GM12891 (cell line): ENCODE measurements at regions not wholly inside any gene's neighbourhood (a gene's known extent, or its start where the extent isn't known, plus 50 kb on each side); places are given as distances from the start of the nearest gene placed in this dataset.
A peak's percentile ranks its signal among the peaks of the same experiment; 100 is the strongest.

ENCODE experiments used
- DNase-seq: peaks from one replicate; pipeline ENCODE4 v3.0.0; 2011; ENCODE audit warnings: low spot score; ENCODE audit not compliant: insufficient read length
- FAIRE-seq: peaks from 2 replicates; lab custom pipeline; 2011; peaks lifted over from hg19 to GRCh38; lab: Jason Lieb, UNC
- PAX5 ChIP-seq: IDR thresholded peaks from 2 replicates; pipeline ENCODE4 v1.6.1; 2011; ENCODE audit warnings: low read length, moderate library complexity, mild to moderate bottlenecking; ENCODE audit not compliant: insufficient read depth, severe bottlenecking
- POLR2A ChIP-seq: IDR thresholded peaks from 2 replicates; pipeline ENCODE4 v1.6.1; 2011; ENCODE audit warnings: low read depth, low read length, control low read depth
- POLR2AphosphoS5 ChIP-seq: IDR thresholded peaks from 2 replicates; pipeline ENCODE4 v1.6.1; 2011; ENCODE audit warnings: low read depth, low read length, control low read depth
- POU2F2 ChIP-seq: IDR thresholded peaks from 2 replicates; pipeline ENCODE4 v1.6.1; 2011; ENCODE audit warnings: low read depth, mild to moderate bottlenecking, control low read depth, low read length, moderate library complexity
- SPI1 ChIP-seq: IDR thresholded peaks from 2 replicates; pipeline ENCODE4 v1.6.1; 2011; ENCODE audit warnings: low read depth, low read length, control low read depth
- TAF1 ChIP-seq: IDR thresholded peaks from 2 replicates; pipeline ENCODE4 v1.6.1; 2011; ENCODE audit warnings: low read depth, low read length, control low read depth

DNA sequence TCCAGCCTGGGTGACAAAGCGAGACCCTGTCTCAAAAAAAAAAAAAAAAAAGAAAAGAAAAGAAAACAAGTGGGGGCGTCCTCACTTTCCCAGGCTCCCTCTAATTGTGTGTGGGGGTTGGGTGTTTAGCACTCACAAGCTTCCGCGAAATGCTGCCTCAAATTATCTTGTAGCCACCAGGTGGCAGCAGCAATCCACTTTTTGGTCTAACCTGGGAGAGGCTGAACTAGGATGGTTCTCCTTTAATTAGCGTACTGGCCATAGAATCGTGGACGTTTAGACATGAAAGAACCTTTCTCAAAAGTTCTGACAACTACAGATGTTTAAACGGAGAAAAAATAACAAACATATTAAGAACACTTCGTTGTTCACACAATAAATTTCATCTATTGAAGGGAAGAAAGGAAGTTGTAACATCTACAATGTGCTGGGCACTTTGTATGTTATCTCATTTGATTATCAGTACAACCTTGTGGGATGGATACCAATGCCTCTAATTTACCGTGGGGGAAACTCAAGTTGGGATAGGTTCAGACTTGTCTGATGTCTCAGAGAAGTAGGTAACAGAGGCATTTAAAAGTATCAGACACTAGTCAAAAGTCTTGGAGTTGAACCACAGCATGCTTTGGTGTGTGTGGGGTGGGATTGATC is 122.7 kb upstream of the NABP1 start:
- DNase-seq (peak; percentile 35), FAIRE-seq (peak; percentile 90)
- TF ChIP-seq POU2F2 (no peak), POLR2AphosphoS5 (no peak), TAF1 (no peak)

- no peak for TF ChIP-seq POLR2A
- no peak for TF ChIP-seq POU2F2
- TF ChIP-seq PAX5 = no peak
- TF ChIP-seq POLR2AphosphoS5 = no peak
- DNase-seq = no peak
- peak; percentile 41 for FAIRE-seq
Observed at GRCh38 chr2:191556463-191556862, 121.5 kb upstream of the NABP1 start.

GRCh38 chr2:191557841-191558240 is 120.1 kb upstream of the NABP1 start:
- peak; percentile 43 for FAIRE-seq

DNA sequence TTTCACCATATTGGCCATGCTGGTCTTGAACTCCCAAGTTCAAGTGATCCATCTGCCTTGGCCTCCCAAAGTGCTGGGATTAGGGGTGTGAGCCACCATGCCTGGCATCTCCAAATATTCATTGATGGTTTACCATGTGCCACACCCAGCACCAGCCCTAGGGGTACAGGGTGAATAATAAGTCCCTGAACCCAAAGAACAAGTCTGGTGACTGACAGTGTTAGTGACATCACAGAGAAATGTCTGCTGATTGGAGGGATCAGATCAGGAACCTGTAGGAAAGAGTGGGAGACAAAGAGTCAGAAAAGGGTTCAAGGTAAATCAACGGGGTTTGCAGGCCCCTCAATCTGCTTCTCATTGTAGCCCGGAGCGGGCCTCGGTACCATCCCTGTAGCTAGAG is 118.4 kb upstream of the NABP1 start:
- FAIRE-seq = no peak

More at GRCh38 chr2:191557841-191558240, 120.1 kb upstream of the NABP1 start:
- no peak for DNase-seq
- TF ChIP-seq POLR2AphosphoS5 (no peak), PAX5 (no peak), TAF1 (no peak), SPI1 (no peak), POLR2A (no peak), POU2F2 (no peak)

GRCh38 chr2:191560411-191560980 is 117.4 kb upstream of the NABP1 start:
- FAIRE-seq (no peak), DNase-seq (no peak)
- TF ChIP-seq TAF1 = no peak
- no peak for TF ChIP-seq POU2F2
- no peak for TF ChIP-seq SPI1
- TF ChIP-seq POLR2AphosphoS5 = no peak
- TF ChIP-seq POLR2A = no peak
- no peak for TF ChIP-seq PAX5

More for the DNA sequence above, 118.4 kb upstream of the NABP1 start:
- TF ChIP-seq POLR2A (no peak), PAX5 (no peak), POLR2AphosphoS5 (no peak), POU2F2 (no peak), TAF1 (no peak), SPI1 (no peak)
- no peak for DNase-seq

DNA sequence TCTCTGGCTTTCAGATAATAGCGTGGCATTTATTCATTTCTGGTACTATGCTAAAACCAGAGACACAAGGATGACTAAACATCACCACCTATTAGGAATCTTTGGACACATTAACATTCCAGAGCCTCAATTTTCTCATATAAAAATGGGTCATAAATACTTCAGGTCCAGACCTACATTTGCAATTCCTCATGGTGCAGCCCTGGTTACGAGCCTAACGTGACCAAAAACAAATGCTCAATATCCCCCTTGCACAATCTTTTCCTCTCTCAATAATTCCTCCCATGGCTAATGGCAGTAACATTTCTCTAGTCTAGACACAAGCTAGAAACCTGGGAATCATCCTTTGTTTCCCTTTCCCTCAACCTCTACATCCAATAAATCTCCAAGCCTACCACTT is 112.8 kb upstream of the NABP1 start:
- FAIRE-seq (no peak), DNase-seq (no peak)
- TF ChIP-seq TAF1 (no peak), PAX5 (no peak), POLR2AphosphoS5 (no peak), POU2F2 (no peak), POLR2A (no peak), SPI1 (no peak)

DNA sequence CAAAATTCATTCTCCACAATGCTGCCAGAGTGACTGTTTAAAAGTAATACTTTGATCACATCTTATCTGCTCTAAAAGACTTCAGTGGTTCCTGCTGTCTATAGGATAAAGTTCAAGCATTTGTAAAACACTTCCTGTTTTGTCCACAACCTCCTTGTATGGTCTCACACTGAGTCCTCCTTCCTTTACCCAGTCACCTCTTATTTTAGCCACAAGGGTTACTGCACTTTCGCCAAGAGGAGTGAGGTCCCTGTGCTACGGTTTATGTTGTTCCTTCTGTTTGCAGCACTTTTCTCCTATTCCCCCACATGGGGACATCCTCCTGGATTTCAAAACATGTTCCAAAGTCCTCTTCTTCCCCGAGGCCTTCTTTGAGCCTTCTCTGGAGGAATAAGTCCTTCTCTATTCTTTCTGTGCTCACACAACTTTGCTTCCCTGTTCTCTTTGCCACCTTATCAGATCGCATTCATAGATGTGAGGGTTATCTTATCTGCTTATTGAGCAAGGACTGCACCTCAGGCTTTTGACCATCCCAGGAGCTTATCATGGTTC is 112.2 kb upstream of the NABP1 start:
- DNase-seq (no peak), FAIRE-seq (no peak)
- TF ChIP-seq TAF1 = no peak
- TF ChIP-seq SPI1 = peak; percentile 71
- no peak for TF ChIP-seq PAX5
- TF ChIP-seq POU2F2 = no peak

GRCh38 chr2:191566344-191566743 is 111.6 kb upstream of the NABP1 start:
- FAIRE-seq = peak; percentile 78
- TF ChIP-seq POLR2AphosphoS5 (no peak), PAX5 (no peak), TAF1 (no peak), POU2F2 (no peak), SPI1 (no peak), POLR2A (no peak)
- no peak for DNase-seq

DNA sequence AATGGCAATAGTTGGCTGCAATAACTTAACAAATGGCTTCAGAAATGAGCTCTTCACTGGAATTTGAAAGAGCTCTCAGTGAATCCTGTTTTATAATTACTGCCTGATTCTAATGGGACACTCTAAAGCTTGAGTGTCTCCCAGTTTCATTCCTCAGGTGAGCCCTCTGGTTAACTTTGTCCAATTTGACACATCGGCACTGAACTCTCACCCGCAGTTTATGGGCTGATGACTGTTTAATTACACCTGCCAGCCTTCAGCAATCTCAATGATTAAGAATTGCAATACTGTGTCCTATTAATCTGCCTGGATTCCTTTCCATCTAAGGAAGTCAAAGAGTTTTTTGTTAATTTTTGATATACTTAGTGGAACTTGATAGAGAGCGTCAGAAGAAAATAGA is 110.7 kb upstream of the NABP1 start:
- TF ChIP-seq PAX5 (no peak), POU2F2 (no peak), TAF1 (no peak), SPI1 (no peak), POLR2A (no peak), POLR2AphosphoS5 (no peak)
- DNase-seq (no peak), FAIRE-seq (no peak)

GRCh38 chr2:191569025-191569424 is 108.9 kb upstream of the NABP1 start:
- no peak for TF ChIP-seq PAX5
- TF ChIP-seq TAF1 = no peak
- TF ChIP-seq POU2F2 = no peak
- TF ChIP-seq POLR2AphosphoS5 = no peak
- no peak for TF ChIP-seq SPI1
- TF ChIP-seq POLR2A = no peak
- FAIRE-seq (no peak), DNase-seq (no peak)
